ENCODE measurements at regions not wholly inside any gene's neighbourhood (a gene's known extent, or its start where the extent isn't known, plus 50 kb on each side); places are given as distances from the start of the nearest gene placed in this dataset.

- DNase-seq (ENCODE audit: low read depth, low spot score) (no peak), FAIRE-seq (no peak), ATAC-seq (no peak)
- CTCF ChIA-PET: no interaction called here
- TF ChIP-seq NFXL1 (IDR thresholded peaks at IDR 0.05; ENCODE audit: borderline replicate concordance): no peak
- no peak for TF ChIP-seq CREM (IDR thresholded peaks at IDR 0.05; ENCODE audit: low read depth)
- no peak for TF ChIP-seq SMC3 (IDR thresholded peaks at IDR 0.05; ENCODE audit: borderline replicate concordance, low read length)
- no peak for TF ChIP-seq MYB (IDR thresholded peaks at IDR 0.05; ENCODE audit: borderline replicate concordance, low read depth, low read length)
- TF ChIP-seq ZNF274 (IDR thresholded peaks at IDR 0.05; ENCODE audit: insufficient read depth, insufficient read length): no peak
- TF ChIP-seq CHD1 (IDR thresholded peaks at IDR 0.05; ENCODE audit: low read depth, low read length): no peak
- no peak for TF ChIP-seq BHLHE40 (IDR thresholded peaks at IDR 0.05; ENCODE audit: borderline replicate concordance in 1 of 2, low read depth in 2 of 2, low read length in 1 of 2)
- no peak for TF ChIP-seq MTA2 (IDR thresholded peaks at IDR 0.05; ENCODE audit: low read depth)
- no peak for TF ChIP-seq SPI1 (IDR thresholded peaks at IDR 0.05; ENCODE audit: borderline replicate concordance, insufficient read depth, low read depth, low read length)
- Histone ChIP-seq H2AFZ (ENCODE audit: control insufficient read depth, low read depth, low read length) (no peak overlapping the region), H3K27ac (ENCODE audit: control insufficient read depth, insufficient read depth) (no peak overlapping the region), H3K9ac (ENCODE audit: control insufficient read depth, insufficient read depth, low read length) (no peak overlapping the region), H3K4me3 (no peak overlapping the region), H4K20me1 (ENCODE audit: control insufficient read depth, insufficient read depth) (no peaks in the 10 kb centered on the region), H3K4me1 (ENCODE audit: control insufficient read depth, insufficient read depth, low read length) (no peaks in the 10 kb centered on the region), H3K36me3 (ENCODE audit: control insufficient read depth in 2 of 2, insufficient read depth in 2 of 2, low read length in 1 of 2) (no peaks in the 10 kb centered on the region), H3K4me2 (ENCODE audit: control insufficient read depth, insufficient read depth) (no peak overlapping the region), H3K79me2 (ENCODE audit: control insufficient read depth, insufficient read depth, low read length) (no peaks in the 10 kb centered on the region), H3K27me3 (replicated peaks in 1 of 2; ENCODE audit: control insufficient read depth in 2 of 2, insufficient read depth in 2 of 2, low read length in 1 of 2) (0 out of 4 replicates have a peak, but pooled peaks cover 0 to 2% of the 10 kb centered on the region in 2 experiments), H3K9me3 (replicated peaks; ENCODE audit: control insufficient read depth, insufficient read depth, low read length) (no peaks in the 10 kb centered on the region; the same call in 2 of the 3 replicates)
- in situ Hi-C loops (cut with MboI): no loop called here
- no TSS peak for BruUV-seq (replicated peaks)
- RAD21 ChIA-PET (ENCODE audit: unreplicated experiment): no interaction called here
- SMC1A ChIA-PET (ENCODE audit: uncharacterized antibody, unreplicated experiment): no interaction called here
- 65% methylated on average over 5 of the region's 5 CpGs for WGBS (ENCODE audit: insufficient coverage, insufficient replicate concordance, low lambda C conversion rate, missing lambda C conversion rate)
- POLR2A ChIA-PET: no interaction called here
- intact Hi-C loops (cut with micrococcal nuclease; ENCODE audit: unreplicated experiment): loop anchor here (10.0 kb wide), 1 partner anchor 57 kb away; no protein-coding TSS in a partner anchor
These were observed 97.6 kb upstream of the TMEM178A start for GRCh38 chr2:39568116-39568515.

GRCh38 chr2:39568561-39569006 is 97.1 kb upstream of the TMEM178A start:
- SMC1A ChIA-PET (ENCODE audit: uncharacterized antibody, unreplicated experiment): no interaction called here
- Histone ChIP-seq H3K4me1 (ENCODE audit: control insufficient read depth, insufficient read depth, low read length) (no peaks in the 10 kb centered on the region), H4K20me1 (ENCODE audit: control insufficient read depth, insufficient read depth) (no peaks in the 10 kb centered on the region), H3K4me3 (no peak overlapping the region), H3K9me3 (replicated peaks; ENCODE audit: control insufficient read depth, insufficient read depth, low read length) (no peaks in the 10 kb centered on the region; the same call in 2 of the 3 replicates), H3K9ac (ENCODE audit: control insufficient read depth, insufficient read depth, low read length) (no peak overlapping the region), H3K36me3 (ENCODE audit: control insufficient read depth in 2 of 2, insufficient read depth in 2 of 2, low read length in 1 of 2) (no peaks in the 10 kb centered on the region), H3K4me2 (ENCODE audit: control insufficient read depth, insufficient read depth) (no peak overlapping the region), H3K27ac (ENCODE audit: control insufficient read depth, insufficient read depth) (no peak overlapping the region), H2AFZ (ENCODE audit: control insufficient read depth, low read depth, low read length) (no peak overlapping the region), H3K79me2 (ENCODE audit: control insufficient read depth, insufficient read depth, low read length) (no peaks in the 10 kb centered on the region), H3K27me3 (replicated peaks in 1 of 2; ENCODE audit: control insufficient read depth in 2 of 2, insufficient read depth in 2 of 2, low read length in 1 of 2) (0 out of 4 replicates have a peak, but pooled peaks cover 0 to 2% of the 10 kb centered on the region in 2 experiments)
- intact Hi-C loops (cut with micrococcal nuclease; ENCODE audit: unreplicated experiment): loop anchor here (10.0 kb wide), 1 partner anchor 56 kb away; no protein-coding TSS in a partner anchor
- RAD21 ChIA-PET (ENCODE audit: unreplicated experiment): no interaction called here
- FAIRE-seq (no peak), ATAC-seq (no peak), DNase-seq (ENCODE audit: low read depth, low spot score) (no peak)
- POLR2A ChIA-PET: no interaction called here
- 68% methylated on average over 3 of the region's 3 CpGs for WGBS (ENCODE audit: insufficient coverage, insufficient replicate concordance, low lambda C conversion rate, missing lambda C conversion rate)
- no TSS peak for BruUV-seq (replicated peaks)
- CTCF ChIA-PET: no interaction called here
- in situ Hi-C loops (cut with MboI): no loop called here
- TF ChIP-seq NR2F1 (conservative IDR thresholded peaks at IDR 0.05) (no peak), ATF3 (IDR thresholded peaks at IDR 0.05; ENCODE audit: borderline replicate concordance, extremely low read depth, low read depth, low read length) (no peak), POLR2AphosphoS5 (IDR thresholded peaks at IDR 0.05; ENCODE audit: low read length) (no peak)
